ENCODE measurements at regions not wholly inside any gene's neighbourhood (a gene's known extent, or its start where the extent isn't known, plus 50 kb on each side); places are given as distances from the start of the nearest gene placed in this dataset.

- no peaks in the 10 kb centered on the region for H3K27me3 ChIP-seq (replicated peaks; ENCODE audit: control insufficient read depth, insufficient read depth, low read length)
- no peak for TF ChIP-seq CTCF (IDR thresholded peaks at IDR 0.05; ENCODE audit: insufficient read depth, low read length, poor library complexity, severe bottlenecking)
- H3K4me3 ChIP-seq (replicated peaks; ENCODE audit: low read depth, low read length): no peak overlapping the region
- DNase-seq (ENCODE audit: extremely low read depth, insufficient read length): no peak
- H3K36me3 ChIP-seq (ENCODE audit: control insufficient read depth, insufficient read depth, low read length): no peaks in the 10 kb centered on the region
Observed at GRCh38 chr11:134558258-134558835, 146.3 kb upstream of the B3GAT1 start.

DNA sequence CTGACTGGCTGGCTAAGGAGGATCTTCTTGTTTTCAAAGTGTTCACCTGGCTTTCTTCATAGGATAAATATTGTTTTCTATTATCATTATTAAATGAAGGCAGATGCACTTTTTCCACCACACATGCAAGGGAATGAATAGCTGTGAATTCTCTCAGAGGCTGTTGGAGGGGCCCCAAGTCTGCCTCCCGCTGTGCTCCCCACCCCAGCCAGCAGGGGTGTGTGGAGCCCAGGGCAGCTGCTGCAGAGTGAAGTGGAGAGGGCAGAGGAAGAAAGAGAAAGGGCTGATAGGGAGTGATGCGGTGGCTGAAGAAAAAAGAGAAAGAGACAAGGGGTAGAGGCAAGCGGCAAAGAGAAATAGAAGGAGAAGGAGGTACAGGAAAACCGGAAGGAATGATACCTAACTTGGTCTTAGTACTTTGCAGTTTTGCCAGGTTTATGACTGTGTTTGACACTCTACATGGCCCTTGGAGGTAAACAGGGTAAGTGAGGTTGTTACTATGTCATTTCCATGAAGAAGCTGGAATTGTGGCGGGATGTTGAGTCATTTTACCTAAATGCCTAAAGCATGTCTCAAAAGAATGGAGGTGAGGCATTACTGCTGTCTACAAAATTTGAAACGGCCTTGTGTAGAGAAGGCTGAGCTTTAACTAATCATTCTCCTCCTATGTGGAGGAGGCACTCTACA is 145.7 kb upstream of the B3GAT1 start:
- peak; percentile 4 for TF ChIP-seq CTCF (IDR thresholded peaks at IDR 0.05; ENCODE audit: insufficient read depth, low read length, poor library complexity, severe bottlenecking)

DNA sequence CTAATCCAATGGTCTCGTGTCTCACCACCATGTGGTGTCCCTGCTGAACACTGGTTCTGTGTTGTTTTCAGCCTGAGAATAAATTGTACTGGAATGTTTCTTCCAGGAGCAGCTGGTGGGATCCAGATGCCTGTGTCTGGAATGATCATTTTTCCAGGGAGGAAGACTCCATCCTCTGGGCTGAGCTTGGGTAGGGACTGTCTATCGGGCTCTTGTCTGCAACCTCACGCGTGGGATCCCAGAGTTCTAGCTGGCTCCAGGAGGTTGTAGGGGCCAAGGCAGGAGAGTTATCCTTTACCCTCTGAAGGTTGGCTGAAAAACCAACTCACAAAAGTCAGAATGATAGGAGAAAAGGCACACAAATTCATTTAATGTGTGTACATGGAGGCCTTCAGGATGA is 144.1 kb upstream of the B3GAT1 start:
- DNase-seq (ENCODE audit: extremely low read depth, insufficient read length): no peak
- Histone ChIP-seq H3K27me3 (replicated peaks; ENCODE audit: control insufficient read depth, insufficient read depth, low read length) (no peaks in the 10 kb centered on the region), H3K36me3 (ENCODE audit: control insufficient read depth, insufficient read depth, low read length) (no peaks in the 10 kb centered on the region), H3K4me3 (replicated peaks; ENCODE audit: low read depth, low read length) (no peak overlapping the region)
- TF ChIP-seq CTCF (IDR thresholded peaks at IDR 0.05; ENCODE audit: insufficient read depth, low read length, poor library complexity, severe bottlenecking): no peak

More for the DNA sequence above, 145.7 kb upstream of the B3GAT1 start:
- H3K4me3 ChIP-seq (replicated peaks; ENCODE audit: low read depth, low read length): no peak overlapping the region
- DNase-seq (ENCODE audit: extremely low read depth, insufficient read length): no peak
- no peaks in the 10 kb centered on the region for H3K27me3 ChIP-seq (replicated peaks; ENCODE audit: control insufficient read depth, insufficient read depth, low read length)
- H3K36me3 ChIP-seq (ENCODE audit: control insufficient read depth, insufficient read depth, low read length): no peaks in the 10 kb centered on the region

- TF ChIP-seq CTCF (IDR thresholded peaks at IDR 0.05; ENCODE audit: insufficient read depth, low read length, poor library complexity, severe bottlenecking): no peak
- no peaks in the 10 kb centered on the region for H3K36me3 ChIP-seq (ENCODE audit: control insufficient read depth, insufficient read depth, low read length)
- no peak overlapping the region for H3K4me3 ChIP-seq (replicated peaks; ENCODE audit: low read depth, low read length)
- DNase-seq (ENCODE audit: extremely low read depth, insufficient read length): no peak
- H3K27me3 ChIP-seq (replicated peaks; ENCODE audit: control insufficient read depth, insufficient read depth, low read length): no peaks in the 10 kb centered on the region
Observed at GRCh38 chr11:134555510-134555909, 143.5 kb upstream of the B3GAT1 start.

DNA sequence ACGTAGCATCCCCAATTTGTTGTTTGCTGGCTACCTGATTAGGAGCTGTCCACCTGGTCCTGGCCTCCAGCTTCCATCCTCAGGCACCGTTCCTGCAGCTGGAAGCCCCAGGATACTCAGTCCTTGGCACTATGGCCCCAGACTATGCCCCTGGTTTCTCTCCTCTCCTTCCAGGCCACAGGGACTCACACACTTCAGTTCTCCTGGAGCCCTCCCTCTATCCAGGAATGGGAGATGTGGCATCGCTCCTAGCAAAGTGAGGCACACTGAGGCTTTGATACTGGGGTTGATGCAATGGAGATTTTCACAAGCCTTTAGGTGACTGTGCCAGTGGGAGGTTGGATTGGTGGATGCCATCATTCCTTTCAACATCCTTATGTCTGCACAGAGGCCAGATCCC is 142.8 kb upstream of the B3GAT1 start:
- no peak for TF ChIP-seq CTCF (IDR thresholded peaks at IDR 0.05; ENCODE audit: insufficient read depth, low read length, poor library complexity, severe bottlenecking)
- DNase-seq (ENCODE audit: extremely low read depth, insufficient read length): no peak
- Histone ChIP-seq H3K27me3 (replicated peaks; ENCODE audit: control insufficient read depth, insufficient read depth, low read length) (no peaks in the 10 kb centered on the region), H3K4me3 (replicated peaks; ENCODE audit: low read depth, low read length) (no peak overlapping the region), H3K36me3 (ENCODE audit: control insufficient read depth, insufficient read depth, low read length) (no peaks in the 10 kb centered on the region)
